GM12878 (cell line): ENCODE measurements at regions not wholly inside any gene's neighbourhood (a gene's known extent, or its start where the extent isn't known, plus 50 kb on each side); places are given as distances from the start of the nearest gene placed in this dataset.

Experiments used
- ATAC-seq: fragments of 200-7000 bp; cut with Tn5 transposase; 3 replicates; pipeline ENCODE4 v1.9.1; 2020; ENCODE audit warnings: mild to moderate bottlenecking, moderate library complexity
- BruUV-seq: library from RNA; stranded (reverse); fragments of 400-500 nt; replicated peaks from 2 replicates; lab custom pipeline; 2021; lab: Mats Ljungman, UMichigan
- CTCF ChIA-PET: fragments of 300-600 bp; sonication (Branson Sonifier 250); formaldehyde crosslinking; extraction: SDS; loops from one replicate; lab custom pipeline; 2021; ENCODE audit warnings: inconsistent platforms; lab: Yijun Ruan, JAX
- POLR2A ChIA-PET: fragments of 350-600 bp; formaldehyde crosslinking; extraction: SDS; loops from one replicate; lab custom pipeline; 2021; ENCODE audit warnings: inconsistent platforms; lab: Charles Lee
- RAD21 ChIA-PET: fragments of 300-600 bp; sonication (Branson Sonifier 250); formaldehyde crosslinking; loops from one replicate; lab custom pipeline; 2023; ENCODE audit warnings: antibody characterized with exemption; ENCODE audit not compliant: unreplicated experiment; lab: Charles Lee
- SMC1A ChIA-PET: fragments of 300-600 bp; sonication (Branson Sonifier 250); formaldehyde crosslinking; loops from one replicate; lab custom pipeline; 2023; ENCODE audit not compliant: unreplicated experiment, uncharacterized antibody; lab: Charles Lee
- DNase-seq: peaks from one replicate; pipeline ENCODE4 v3.0.0-alpha.2; 2011; ENCODE audit warnings: low read depth, low spot score
- FAIRE-seq: peaks from 3 replicates; lab custom pipeline; 2011; peaks lifted over from hg19 to GRCh38; lab: Jason Lieb, UNC
- H2AFZ ChIP-seq: 2 replicates; pipeline ENCODE4 v1.6.0; 2011; ENCODE audit warnings: low read depth, low read length, control low read depth; ENCODE audit not compliant: control insufficient read depth
- H3K27ac ChIP-seq: 2 replicates; pipeline ENCODE4 v1.5.1; 2011; ENCODE audit warnings: control low read depth; ENCODE audit not compliant: control insufficient read depth, insufficient read depth
- H3K27me3 ChIP-seq, 2 experiments: replicated peaks in 1 of 2; 2 replicates each; pipeline versions ENCODE4 v1.6.0 to v1.6.1; 2011; ENCODE audit warnings: low read length in 1 of 2; ENCODE audit not compliant: control insufficient read depth in 2 of 2, insufficient read depth in 2 of 2
- H3K36me3 ChIP-seq, 2 experiments: 2 replicates each; pipeline ENCODE4 v1.5.1; 2011; ENCODE audit warnings: low read length in 1 of 2; ENCODE audit not compliant: control insufficient read depth in 2 of 2, insufficient read depth in 2 of 2
- H3K4me1 ChIP-seq: 2 replicates; pipeline ENCODE4 v1.6.1; 2011; ENCODE audit warnings: mild to moderate bottlenecking, low read length, moderate library complexity, mixed read lengths; ENCODE audit not compliant: control insufficient read depth, insufficient read depth
- H3K4me2 ChIP-seq: 2 replicates; pipeline ENCODE4 v1.6.0; 2011; ENCODE audit warnings: control low read depth; ENCODE audit not compliant: control insufficient read depth, insufficient read depth
- H3K4me3 ChIP-seq: fragments of 200-600 bp; sonication (generic); 2 replicates; pipeline ENCODE4 v1.5.1; 2016
- H3K79me2 ChIP-seq: 2 replicates; pipeline ENCODE4 v1.6.0; 2011; ENCODE audit warnings: low read length; ENCODE audit not compliant: control insufficient read depth, insufficient read depth
- H3K9ac ChIP-seq: 2 replicates; pipeline ENCODE4 v1.8.0; 2011; ENCODE audit warnings: low read length, control low read depth, mixed read lengths; ENCODE audit not compliant: control insufficient read depth, insufficient read depth
- H3K9me3 ChIP-seq: replicated peaks from 3 replicates; pipeline ENCODE4 v1.5.1; 2011; ENCODE audit warnings: mild to moderate bottlenecking, low read length; ENCODE audit not compliant: control insufficient read depth, insufficient read depth
- H4K20me1 ChIP-seq: 2 replicates; pipeline ENCODE4 v1.6.0; 2011; ENCODE audit not compliant: control insufficient read depth, insufficient read depth
- E2F8 ChIP-seq: fragments of 450-650 bp; IDR thresholded peaks from 2 replicates; pipeline ENCODE4 v1.6.1; 2018; ENCODE audit warnings: mild to moderate bottlenecking, low read depth, moderate library complexity; ENCODE audit not compliant: partially characterized antibody
- IKZF1 ChIP-seq: fragments of 450-650 bp; conservative IDR thresholded peaks from 2 replicates; pipeline ENCODE4 v1.6.1; 2017; ENCODE audit warnings: antibody characterized with exemption, mild to moderate bottlenecking
- IRF3 ChIP-seq: fragments of 450-650 bp; IDR thresholded peaks from 2 replicates; pipeline ENCODE4 v1.6.1; 2014; ENCODE audit warnings: mild to moderate bottlenecking
- IRF5 ChIP-seq: fragments of 450-650 bp; IDR thresholded peaks from 2 replicates; pipeline ENCODE4 v1.6.1; 2017; ENCODE audit warnings: borderline replicate concordance
- RCOR1 ChIP-seq: conservative IDR thresholded peaks from 2 replicates; pipeline ENCODE4 v1.6.1; 2012; ENCODE audit warnings: low read depth, low read length, improper control_type of control experiment
- SIN3A ChIP-seq: IDR thresholded peaks from 2 replicates; pipeline ENCODE4 v1.6.1; 2012; ENCODE audit warnings: low read depth, low read length, improper control_type of control experiment
- SPI1 ChIP-seq: IDR thresholded peaks from 2 replicates; pipeline ENCODE4 v1.6.1; 2011; ENCODE audit warnings: low read depth, mild to moderate bottlenecking, low read length, moderate library complexity, borderline replicate concordance; ENCODE audit not compliant: insufficient read depth
- SREBF2 ChIP-seq: IDR thresholded peaks from 2 replicates; pipeline ENCODE4 v1.6.1; 2012; ENCODE audit warnings: mild to moderate bottlenecking, low read length
- SRF ChIP-seq, 2 experiments: IDR thresholded peaks; 2 replicates each; pipeline ENCODE4 v1.6.1; 2011; ENCODE audit warnings: low read depth in 2 of 2, low read length in 2 of 2, mild to moderate bottlenecking in 1 of 2, moderate library complexity in 1 of 2
- WGBS: methylation state at CpG from one replicate; pipeline ENCODE4 v1.1.6; 2016; ENCODE audit warnings: low lambda C conversion rate; ENCODE audit not compliant: insufficient replicate concordance, insufficient coverage; ENCODE audit errors: missing lambda C conversion rate; 5-methylcytosine and 5-hydroxymethylcytosine counted together
- in situ Hi-C: fragments of 300-500 bp; cut with MboI; formaldehyde crosslinking; loops from 9 replicates; pipeline ENCODE4 v1.14.3; 2018; ENCODE audit warnings: mixed read lengths
- intact Hi-C: fragments of 100-400 bp; cut with micrococcal nuclease; formaldehyde crosslinking; loops from one replicate; pipeline ENCODE4 v1.14.2; 2022; ENCODE audit not compliant: unreplicated experiment

GRCh38 chr11:116332391-116332790 lies 440.4 kb downstream of the BUD13 start:
- no peak overlapping the region for H3K9ac ChIP-seq
- no peak overlapping the region for H3K27ac ChIP-seq
- TF ChIP-seq E2F8 = no peak
- BruUV-seq = no TSS peak
- H3K4me3 ChIP-seq = no peak overlapping the region
- FAIRE-seq (no peak), DNase-seq (no peak), ATAC-seq (no peak)
- no peaks in the 10 kb centered on the region for H4K20me1 ChIP-seq
- 48% methylated on average over 8 of the region's 8 CpGs for WGBS
- no peak overlapping the region for H3K4me2 ChIP-seq
- CTCF ChIA-PET = interaction anchor here (0.6 kb wide), 1 partner anchor 1162 kb away, joined by 3 read pairs; no protein-coding TSS in a partner anchor
- no peaks in the 10 kb centered on the region for H3K36me3 ChIP-seq
- H3K27me3 ChIP-seq = no peaks in the 10 kb centered on the region; a peak in 1 of 4 replicates
- H3K9me3 ChIP-seq = no peaks in the 10 kb centered on the region
- no peaks in the 10 kb centered on the region for H3K79me2 ChIP-seq
- RAD21 ChIA-PET = no interaction called here
- in situ Hi-C loops (no loop called here), intact Hi-C loops (no loop called here)
- POLR2A ChIA-PET = no interaction called here
- SMC1A ChIA-PET = no interaction called here
- no peak overlapping the region for H2AFZ ChIP-seq
- no peaks in the 10 kb centered on the region for H3K4me1 ChIP-seq

- intact Hi-C loops = no loop called here
- ATAC-seq (no peak), DNase-seq (no peak), FAIRE-seq (no peak)
- no peak overlapping the region for H3K4me3 ChIP-seq
- POLR2A ChIA-PET = no interaction called here
- H4K20me1 ChIP-seq = no peaks in the 10 kb centered on the region
- H2AFZ ChIP-seq = no peak overlapping the region
- H3K9ac ChIP-seq = no peak overlapping the region
- H3K9me3 ChIP-seq = no peaks in the 10 kb centered on the region
- WGBS = 6% methylated on average over 4 of the region's 4 CpGs
- in situ Hi-C loops = no loop called here
- no peak overlapping the region for H3K27ac ChIP-seq
- H3K36me3 ChIP-seq = no peaks in the 10 kb centered on the region
- CTCF ChIA-PET = no interaction called here
- RAD21 ChIA-PET = no interaction called here
- no peaks in the 10 kb centered on the region for H3K4me1 ChIP-seq
- no peak overlapping the region for H3K4me2 ChIP-seq
- SMC1A ChIA-PET = no interaction called here
- no peaks in the 10 kb centered on the region for H3K79me2 ChIP-seq
- BruUV-seq = no TSS peak
- no peaks in the 10 kb centered on the region; a peak in 1 of 4 replicates for H3K27me3 ChIP-seq
- TF ChIP-seq IRF3 = no peak
- no peak for TF ChIP-seq IKZF1
- no peak for TF ChIP-seq RCOR1
- TF ChIP-seq SPI1 = no peak
- TF ChIP-seq SRF (IDR thresholded peaks at IDR 0.05; ENCODE audit: low read depth in 2 of 2, low read length in 2 of 2) = no peak
- no peak for TF ChIP-seq SIN3A
- no peak for TF ChIP-seq SREBF2
- no peak for TF ChIP-seq IRF5
Observed at GRCh38 chr11:116331381-116331780, 441.4 kb downstream of the BUD13 start.
